ENCODE measurements at regions not wholly inside any gene's neighbourhood (a gene's known extent, or its start where the extent isn't known, plus 50 kb on each side); places are given as distances from the start of the nearest gene placed in this dataset.
"Not testable (repeated sequence)": the region's sequence is repeated elsewhere in the genome, so short reads cannot be mapped to it uniquely, and the experiment has no call there.

DNA sequence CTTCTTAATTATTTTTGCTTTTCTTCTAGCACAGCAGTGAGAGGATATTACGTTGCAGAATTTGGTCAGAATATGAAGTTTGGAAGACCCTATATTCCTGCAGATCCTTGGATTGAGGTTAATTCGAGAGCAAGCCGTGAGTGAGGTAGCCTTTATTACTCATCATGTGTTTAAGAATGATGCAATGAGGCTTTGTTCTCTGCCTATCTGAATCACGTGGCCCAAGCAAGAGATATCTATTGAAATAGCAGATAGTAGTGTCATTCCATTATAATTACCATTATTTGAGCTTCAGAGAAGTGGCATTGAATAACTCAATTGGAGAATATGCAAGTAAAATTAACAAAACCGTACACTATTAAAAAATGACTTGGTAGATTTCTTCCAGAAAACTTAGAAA lies 641.1 kb downstream of the TMEM182 start:
- Histone ChIP-seq H4K20me1 (ENCODE audit: insufficient read depth) (no peaks in the 10 kb centered on the region), H3K27me3 (ENCODE audit: insufficient read depth, low read depth) (no peaks in the 10 kb centered on the region), H3K79me2 (ENCODE audit: insufficient read depth, low read depth) (no peaks in the 10 kb centered on the region), H3K27ac (no peak overlapping the region), H3K4me3 (IDR thresholded peaks at IDR 0.05; ENCODE audit: insufficient read depth, low read depth, low read length) (no peak overlapping the region), H3K9ac (no peak overlapping the region), H2AFZ (ENCODE audit: low read depth) (no peak overlapping the region), H3K4me1 (ENCODE audit: low read depth, poor library complexity, severe bottlenecking) (no peaks in the 10 kb centered on the region), H3K36me3 (ENCODE audit: insufficient read depth) (no peaks in the 10 kb centered on the region), H3K4me2 (no peak overlapping the region)
- TF ChIP-seq, protein P1, sequence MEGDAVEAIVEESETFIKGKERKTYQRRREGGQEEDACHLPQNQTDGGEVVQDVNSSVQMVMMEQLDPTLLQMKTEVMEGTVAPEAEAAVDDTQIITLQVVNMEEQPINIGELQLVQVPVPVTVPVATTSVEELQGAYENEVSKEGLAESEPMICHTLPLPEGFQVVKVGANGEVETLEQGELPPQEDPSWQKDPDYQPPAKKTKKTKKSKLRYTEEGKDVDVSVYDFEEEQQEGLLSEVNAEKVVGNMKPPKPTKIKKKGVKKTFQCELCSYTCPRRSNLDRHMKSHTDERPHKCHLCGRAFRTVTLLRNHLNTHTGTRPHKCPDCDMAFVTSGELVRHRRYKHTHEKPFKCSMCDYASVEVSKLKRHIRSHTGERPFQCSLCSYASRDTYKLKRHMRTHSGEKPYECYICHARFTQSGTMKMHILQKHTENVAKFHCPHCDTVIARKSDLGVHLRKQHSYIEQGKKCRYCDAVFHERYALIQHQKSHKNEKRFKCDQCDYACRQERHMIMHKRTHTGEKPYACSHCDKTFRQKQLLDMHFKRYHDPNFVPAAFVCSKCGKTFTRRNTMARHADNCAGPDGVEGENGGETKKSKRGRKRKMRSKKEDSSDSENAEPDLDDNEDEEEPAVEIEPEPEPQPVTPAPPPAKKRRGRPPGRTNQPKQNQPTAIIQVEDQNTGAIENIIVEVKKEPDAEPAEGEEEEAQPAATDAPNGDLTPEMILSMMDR (conservative IDR thresholded peaks at IDR 0.05; ENCODE audit: low read depth, low read length) = no peak

DNA sequence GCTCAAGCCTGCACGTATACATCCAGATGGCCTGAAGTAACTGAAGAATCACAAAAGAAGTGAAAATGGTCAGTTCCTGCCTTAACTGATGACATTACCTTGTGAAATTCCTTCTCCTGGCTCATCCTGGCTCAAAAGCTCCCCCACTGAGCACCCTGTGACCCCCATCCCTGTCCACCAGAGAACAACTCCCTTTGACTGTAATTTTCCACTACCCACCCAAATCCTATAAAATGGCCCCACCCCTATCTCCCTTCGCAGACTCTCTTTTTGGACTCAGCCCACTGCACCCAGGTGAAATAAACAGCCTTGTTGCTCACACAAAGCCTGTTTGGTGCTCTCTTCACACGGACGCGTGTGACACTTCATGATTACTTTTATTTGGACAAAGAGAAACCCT lies 641.6 kb downstream of the TMEM182 start:
- not testable (repeated sequence) for H3K9ac ChIP-seq; H3K27me3 ChIP-seq (ENCODE audit: insufficient read depth, low read depth); H4K20me1 ChIP-seq (ENCODE audit: insufficient read depth); H3K4me3 ChIP-seq (IDR thresholded peaks at IDR 0.05; ENCODE audit: insufficient read depth, low read depth, low read length); H3K27ac ChIP-seq; H3K79me2 ChIP-seq (ENCODE audit: insufficient read depth, low read depth); H3K4me2 ChIP-seq; H3K4me1 ChIP-seq (ENCODE audit: low read depth, poor library complexity, severe bottlenecking); H2AFZ ChIP-seq (ENCODE audit: low read depth); H3K36me3 ChIP-seq (ENCODE audit: insufficient read depth)

DNA sequence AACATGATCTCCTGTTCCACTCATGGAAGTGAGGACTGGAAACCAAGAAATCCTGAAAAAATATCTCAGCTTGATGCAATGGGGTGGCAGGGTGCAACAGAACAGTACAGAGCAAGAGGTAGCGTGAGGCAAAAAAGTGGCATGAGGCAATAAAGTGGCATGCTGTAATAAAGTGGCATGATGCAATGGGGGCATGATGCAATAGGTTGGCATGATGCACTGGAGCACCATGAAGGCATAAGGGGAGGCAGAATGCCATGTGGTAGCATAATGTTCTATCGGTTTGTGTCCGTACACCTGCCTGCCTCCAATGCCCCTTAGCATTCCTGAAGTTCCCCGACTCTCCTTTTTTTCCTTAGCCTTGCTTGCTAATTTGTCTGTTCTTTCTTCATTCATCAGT lies 648.4 kb downstream of the TMEM182 start:
- Histone ChIP-seq H3K4me2 (no peak overlapping the region), H3K27ac (no peak overlapping the region), H3K9ac (no peak overlapping the region), H2AFZ (ENCODE audit: low read depth) (no peak overlapping the region), H3K36me3 (ENCODE audit: insufficient read depth) (no peaks in the 10 kb centered on the region), H3K4me3 (IDR thresholded peaks at IDR 0.05; ENCODE audit: insufficient read depth, low read depth, low read length) (no peak overlapping the region), H3K79me2 (ENCODE audit: insufficient read depth, low read depth) (no peaks in the 10 kb centered on the region), H4K20me1 (ENCODE audit: insufficient read depth) (no peaks in the 10 kb centered on the region), H3K27me3 (ENCODE audit: insufficient read depth, low read depth) (no peaks in the 10 kb centered on the region), H3K4me1 (ENCODE audit: low read depth, poor library complexity, severe bottlenecking) (no peaks in the 10 kb centered on the region)
- TF ChIP-seq, protein P1 (conservative IDR thresholded peaks at IDR 0.05; ENCODE audit: low read depth, low read length) = no peak

DNA sequence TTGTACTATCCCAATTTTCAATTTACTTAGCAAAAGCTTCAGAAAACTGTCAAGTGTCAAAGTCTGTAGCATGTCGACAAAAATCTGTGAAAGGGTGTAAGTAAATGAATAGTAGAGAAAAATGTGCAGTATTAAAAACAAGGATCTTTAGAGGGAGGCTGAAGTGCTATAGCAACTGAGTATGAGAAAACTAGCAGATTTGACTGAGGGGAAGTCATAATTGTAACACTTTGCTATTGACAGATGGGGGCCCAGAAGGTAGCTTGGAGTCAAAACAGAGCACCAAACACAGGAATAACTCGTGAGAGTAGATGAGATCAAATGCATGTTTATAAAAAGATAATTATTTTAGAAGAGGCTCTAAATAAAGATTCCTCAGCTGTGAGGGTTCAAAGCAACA lies 657.7 kb downstream of the TMEM182 start:
- no peak overlapping the region for H3K4me3 ChIP-seq (IDR thresholded peaks at IDR 0.05; ENCODE audit: insufficient read depth, low read depth, low read length)
- no peaks in the 10 kb centered on the region for H4K20me1 ChIP-seq (ENCODE audit: insufficient read depth)
- H3K4me1 ChIP-seq (ENCODE audit: low read depth, poor library complexity, severe bottlenecking) = no peaks in the 10 kb centered on the region
- no peaks in the 10 kb centered on the region for H3K27me3 ChIP-seq (ENCODE audit: insufficient read depth, low read depth)
- no peak overlapping the region for H3K4me2 ChIP-seq
- H3K79me2 ChIP-seq (ENCODE audit: insufficient read depth, low read depth) = no peaks in the 10 kb centered on the region
- H3K27ac ChIP-seq = no peak overlapping the region
- no peak overlapping the region for H2AFZ ChIP-seq (ENCODE audit: low read depth)
- no peaks in the 10 kb centered on the region for H3K36me3 ChIP-seq (ENCODE audit: insufficient read depth)
- no peak overlapping the region for H3K9ac ChIP-seq
- TF ChIP-seq, protein P1 (conservative IDR thresholded peaks at IDR 0.05; ENCODE audit: low read depth, low read length) = no peak

DNA sequence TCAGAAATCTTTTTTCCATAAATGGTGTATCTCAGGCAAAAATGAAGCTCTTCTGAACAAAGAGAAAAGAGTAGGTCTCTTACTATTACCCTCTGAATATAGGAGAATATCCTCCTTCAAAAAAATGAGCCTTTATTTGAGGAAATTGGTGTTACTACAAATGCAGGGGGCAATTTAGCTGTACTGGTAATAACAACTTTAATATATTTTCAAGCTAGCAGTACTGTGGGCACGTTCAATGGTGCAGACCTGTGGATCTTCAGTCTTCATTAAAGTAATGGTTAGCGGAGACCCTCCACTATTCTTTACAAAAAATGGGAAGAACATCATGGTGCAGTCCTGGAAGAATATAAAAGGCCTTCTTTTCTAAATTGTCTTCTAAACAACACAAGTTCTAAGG lies 661.3 kb downstream of the TMEM182 start:
- Histone ChIP-seq H3K79me2 (ENCODE audit: insufficient read depth, low read depth) (no peaks in the 10 kb centered on the region), H3K4me1 (ENCODE audit: low read depth, poor library complexity, severe bottlenecking) (no peaks in the 10 kb centered on the region), H2AFZ (ENCODE audit: low read depth) (no peak overlapping the region), H3K4me2 (no peak overlapping the region), H3K4me3 (IDR thresholded peaks at IDR 0.05; ENCODE audit: insufficient read depth, low read depth, low read length) (no peak overlapping the region), H3K27me3 (ENCODE audit: insufficient read depth, low read depth) (no peaks in the 10 kb centered on the region), H4K20me1 (ENCODE audit: insufficient read depth) (no peaks in the 10 kb centered on the region), H3K36me3 (ENCODE audit: insufficient read depth) (no peaks in the 10 kb centered on the region), H3K9ac (no peak overlapping the region), H3K27ac (no peak overlapping the region)
- TF ChIP-seq, protein P1 (conservative IDR thresholded peaks at IDR 0.05; ENCODE audit: low read depth, low read length) = no peak
